ENCODE measurements at regions not wholly inside any gene's neighbourhood (a gene's known extent, or its start where the extent isn't known, plus 50 kb on each side); places are given as distances from the start of the nearest gene placed in this dataset.

DNA sequence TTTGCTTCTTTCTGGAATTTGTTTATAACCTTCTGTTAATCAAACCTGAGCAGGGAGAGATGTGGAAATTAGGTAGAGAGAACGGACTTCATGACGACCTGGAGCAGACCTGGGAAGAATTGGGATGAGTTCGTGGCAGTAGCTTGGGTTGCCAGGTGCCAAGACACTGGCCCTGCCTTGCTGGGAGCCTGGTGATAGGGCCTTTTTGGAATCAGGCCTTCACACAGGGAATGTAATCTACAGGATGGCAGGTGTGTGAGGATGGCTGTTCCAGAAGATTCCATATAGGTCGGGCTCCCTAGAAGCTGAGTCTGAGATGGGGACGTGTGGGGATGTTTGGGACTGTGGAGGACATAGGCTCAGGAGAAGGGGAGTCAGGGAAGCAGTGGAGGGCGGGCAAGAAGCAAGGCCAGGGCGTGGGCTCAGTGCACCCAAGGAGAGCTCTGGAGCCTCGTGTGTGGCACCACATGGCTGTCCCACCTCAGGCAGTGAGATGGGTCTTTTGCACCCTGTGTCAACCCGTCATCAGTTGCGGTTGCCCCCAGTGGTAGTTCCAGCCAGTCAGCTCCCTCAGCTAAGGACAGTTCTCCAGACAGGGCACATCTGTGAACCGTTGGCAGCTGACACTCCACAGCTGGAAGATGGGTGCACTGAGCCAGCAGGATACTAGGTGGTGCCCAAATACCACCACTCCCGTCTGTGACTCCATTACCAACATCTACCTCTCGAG lies 395.9 kb downstream of the MATN1 start:
- Histone ChIP-seq H3K4me3 (ENCODE audit: low read length) (no peak overlapping the region), H3K9me2 (ENCODE audit: insufficient read depth, low read length) (no peaks in the 10 kb centered on the region), H3K9ac (ENCODE audit: low read length) (no peak overlapping the region), H4K20me1 (ENCODE audit: insufficient read depth) (no peaks in the 10 kb centered on the region), H3K9me3 (ENCODE audit: low read length) (no peaks in the 10 kb centered on the region), H2AFZ (ENCODE audit: low read depth, low read length) (no peak overlapping the region), H3K27me3 (ENCODE audit: insufficient read depth, low read depth, low read length) (no peaks in the 10 kb centered on the region), H3K36me3 (ENCODE audit: insufficient read depth, low read length) (no peaks in the 10 kb centered on the region), H3K4me2 (ENCODE audit: low read length) (no peak overlapping the region), H3K27ac (ENCODE audit: low read length) (no peak overlapping the region), H3F3A (ENCODE audit: insufficient read depth, low read length, poor library complexity, severe bottlenecking) (no peaks in the 10 kb centered on the region), H3K79me2 (replicated peaks; ENCODE audit: insufficient read depth, low read length) (no peaks in the 10 kb centered on the region)
- TF ChIP-seq, protein P1, sequence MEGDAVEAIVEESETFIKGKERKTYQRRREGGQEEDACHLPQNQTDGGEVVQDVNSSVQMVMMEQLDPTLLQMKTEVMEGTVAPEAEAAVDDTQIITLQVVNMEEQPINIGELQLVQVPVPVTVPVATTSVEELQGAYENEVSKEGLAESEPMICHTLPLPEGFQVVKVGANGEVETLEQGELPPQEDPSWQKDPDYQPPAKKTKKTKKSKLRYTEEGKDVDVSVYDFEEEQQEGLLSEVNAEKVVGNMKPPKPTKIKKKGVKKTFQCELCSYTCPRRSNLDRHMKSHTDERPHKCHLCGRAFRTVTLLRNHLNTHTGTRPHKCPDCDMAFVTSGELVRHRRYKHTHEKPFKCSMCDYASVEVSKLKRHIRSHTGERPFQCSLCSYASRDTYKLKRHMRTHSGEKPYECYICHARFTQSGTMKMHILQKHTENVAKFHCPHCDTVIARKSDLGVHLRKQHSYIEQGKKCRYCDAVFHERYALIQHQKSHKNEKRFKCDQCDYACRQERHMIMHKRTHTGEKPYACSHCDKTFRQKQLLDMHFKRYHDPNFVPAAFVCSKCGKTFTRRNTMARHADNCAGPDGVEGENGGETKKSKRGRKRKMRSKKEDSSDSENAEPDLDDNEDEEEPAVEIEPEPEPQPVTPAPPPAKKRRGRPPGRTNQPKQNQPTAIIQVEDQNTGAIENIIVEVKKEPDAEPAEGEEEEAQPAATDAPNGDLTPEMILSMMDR (IDR thresholded peaks at IDR 0.05; ENCODE audit: poor library complexity, severe bottlenecking) = no peak
- TF ChIP-seq RAD21 (conservative IDR thresholded peaks at IDR 0.05) (no peak), POLR2AphosphoS5 (IDR thresholded peaks at IDR 0.05) (no peak), TAF1 (IDR thresholded peaks at IDR 0.05; ENCODE audit: low read depth) (no peak), EP300 (conservative IDR thresholded peaks at IDR 0.05; ENCODE audit: poor library complexity, severe bottlenecking) (no peak), SMC3 (conservative IDR thresholded peaks at IDR 0.05; ENCODE audit: poor library complexity) (no peak), EZH2 (IDR thresholded peaks at IDR 0.05; ENCODE audit: borderline replicate concordance, insufficient read depth, low read length, poor library complexity, severe bottlenecking) (no peak), MXI1 (conservative IDR thresholded peaks at IDR 0.05; ENCODE audit: poor library complexity, severe bottlenecking) (no peak)
- TF ChIP-seq, protein P2, sequence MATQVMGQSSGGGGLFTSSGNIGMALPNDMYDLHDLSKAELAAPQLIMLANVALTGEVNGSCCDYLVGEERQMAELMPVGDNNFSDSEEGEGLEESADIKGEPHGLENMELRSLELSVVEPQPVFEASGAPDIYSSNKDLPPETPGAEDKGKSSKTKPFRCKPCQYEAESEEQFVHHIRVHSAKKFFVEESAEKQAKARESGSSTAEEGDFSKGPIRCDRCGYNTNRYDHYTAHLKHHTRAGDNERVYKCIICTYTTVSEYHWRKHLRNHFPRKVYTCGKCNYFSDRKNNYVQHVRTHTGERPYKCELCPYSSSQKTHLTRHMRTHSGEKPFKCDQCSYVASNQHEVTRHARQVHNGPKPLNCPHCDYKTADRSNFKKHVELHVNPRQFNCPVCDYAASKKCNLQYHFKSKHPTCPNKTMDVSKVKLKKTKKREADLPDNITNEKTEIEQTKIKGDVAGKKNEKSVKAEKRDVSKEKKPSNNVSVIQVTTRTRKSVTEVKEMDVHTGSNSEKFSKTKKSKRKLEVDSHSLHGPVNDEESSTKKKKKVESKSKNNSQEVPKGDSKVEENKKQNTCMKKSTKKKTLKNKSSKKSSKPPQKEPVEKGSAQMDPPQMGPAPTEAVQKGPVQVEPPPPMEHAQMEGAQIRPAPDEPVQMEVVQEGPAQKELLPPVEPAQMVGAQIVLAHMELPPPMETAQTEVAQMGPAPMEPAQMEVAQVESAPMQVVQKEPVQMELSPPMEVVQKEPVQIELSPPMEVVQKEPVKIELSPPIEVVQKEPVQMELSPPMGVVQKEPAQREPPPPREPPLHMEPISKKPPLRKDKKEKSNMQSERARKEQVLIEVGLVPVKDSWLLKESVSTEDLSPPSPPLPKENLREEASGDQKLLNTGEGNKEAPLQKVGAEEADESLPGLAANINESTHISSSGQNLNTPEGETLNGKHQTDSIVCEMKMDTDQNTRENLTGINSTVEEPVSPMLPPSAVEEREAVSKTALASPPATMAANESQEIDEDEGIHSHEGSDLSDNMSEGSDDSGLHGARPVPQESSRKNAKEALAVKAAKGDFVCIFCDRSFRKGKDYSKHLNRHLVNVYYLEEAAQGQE (IDR thresholded peaks at IDR 0.05; ENCODE audit: borderline replicate concordance) = no peak

GRCh38 chr1:30325999-30326398 lies 397.4 kb downstream of the MATN1 start:
- Histone ChIP-seq H3K27ac (ENCODE audit: low read length) (no peak overlapping the region), H3K4me2 (ENCODE audit: low read length) (no peak overlapping the region), H3K79me2 (replicated peaks; ENCODE audit: insufficient read depth, low read length) (no peaks in the 10 kb centered on the region), H3K4me3 (ENCODE audit: low read length) (no peak overlapping the region), H3K9me2 (ENCODE audit: insufficient read depth, low read length) (no peaks in the 10 kb centered on the region), H4K20me1 (ENCODE audit: insufficient read depth) (no peaks in the 10 kb centered on the region), H3F3A (ENCODE audit: insufficient read depth, low read length, poor library complexity, severe bottlenecking) (no peaks in the 10 kb centered on the region), H3K9ac (ENCODE audit: low read length) (no peak overlapping the region), H2AFZ (ENCODE audit: low read depth, low read length) (no peak overlapping the region), H3K36me3 (ENCODE audit: insufficient read depth, low read length) (no peaks in the 10 kb centered on the region), H3K9me3 (ENCODE audit: low read length) (no peaks in the 10 kb centered on the region), H3K27me3 (ENCODE audit: insufficient read depth, low read depth, low read length) (no peaks in the 10 kb centered on the region)
- TF ChIP-seq SMC3 (conservative IDR thresholded peaks at IDR 0.05; ENCODE audit: poor library complexity) = no peak
- TF ChIP-seq EP300 (conservative IDR thresholded peaks at IDR 0.05; ENCODE audit: poor library complexity, severe bottlenecking) = no peak
- TF ChIP-seq, protein P1 (IDR thresholded peaks at IDR 0.05; ENCODE audit: poor library complexity, severe bottlenecking) = no peak
- TF ChIP-seq EZH2 (IDR thresholded peaks at IDR 0.05; ENCODE audit: borderline replicate concordance, insufficient read depth, low read length, poor library complexity, severe bottlenecking) = no peak
- no peak for TF ChIP-seq RAD21 (conservative IDR thresholded peaks at IDR 0.05)

All from neural cell (in vitro differentiated cells).